MM.1S (cell line): ENCODE measurements at regions not wholly inside any gene's neighbourhood (a gene's known extent, or its start where the extent isn't known, plus 50 kb on each side); places are given as distances from the start of the nearest gene placed in this dataset.

Experiments
- EZH2 ChIP-seq: fragments of 300-600 bp; sonication (generic); optimal IDR thresholded peaks from 2 replicates; pipeline ENCODE3; 2017; ENCODE audit warnings: low read depth, mild to moderate bottlenecking, antibody characterized with exemption, low read length, mixed read lengths
- EZH2phosphoT487 ChIP-seq: fragments of 300-600 bp; sonication (generic); IDR thresholded peaks from 2 replicates; pipeline ENCODE4 v1.6.1; 2018; ENCODE audit warnings: antibody characterized with exemption, low read length
- TF ChIP-seq, protein P1 (sequence below): fragments of 300-600 bp; sonication (generic); IDR thresholded peaks from 2 replicates; pipeline ENCODE4 v1.5.1; 2016; ENCODE audit warnings: antibody characterized with exemption, low read length, mixed read lengths

DNA sequence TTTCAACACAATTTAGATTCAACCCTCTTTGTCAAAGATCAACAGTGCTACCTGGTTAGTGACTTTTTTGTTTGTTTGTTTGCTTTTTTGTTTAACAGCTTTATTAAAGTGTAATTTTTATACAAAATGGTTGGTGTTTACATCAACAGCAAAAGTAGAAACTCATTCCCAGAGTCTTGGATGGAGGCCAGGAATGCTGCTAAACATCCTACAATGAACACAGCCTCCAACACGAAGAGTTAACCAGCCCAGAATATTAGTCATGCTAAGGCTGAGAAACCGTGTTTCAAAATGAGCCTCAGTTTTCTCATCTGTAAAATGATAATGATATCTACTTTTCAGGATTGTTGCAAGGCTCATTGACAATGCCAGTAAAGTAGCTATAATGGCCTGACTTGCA, 211.0 kb upstream of the MAF start:
- TF ChIP-seq, protein P1, sequence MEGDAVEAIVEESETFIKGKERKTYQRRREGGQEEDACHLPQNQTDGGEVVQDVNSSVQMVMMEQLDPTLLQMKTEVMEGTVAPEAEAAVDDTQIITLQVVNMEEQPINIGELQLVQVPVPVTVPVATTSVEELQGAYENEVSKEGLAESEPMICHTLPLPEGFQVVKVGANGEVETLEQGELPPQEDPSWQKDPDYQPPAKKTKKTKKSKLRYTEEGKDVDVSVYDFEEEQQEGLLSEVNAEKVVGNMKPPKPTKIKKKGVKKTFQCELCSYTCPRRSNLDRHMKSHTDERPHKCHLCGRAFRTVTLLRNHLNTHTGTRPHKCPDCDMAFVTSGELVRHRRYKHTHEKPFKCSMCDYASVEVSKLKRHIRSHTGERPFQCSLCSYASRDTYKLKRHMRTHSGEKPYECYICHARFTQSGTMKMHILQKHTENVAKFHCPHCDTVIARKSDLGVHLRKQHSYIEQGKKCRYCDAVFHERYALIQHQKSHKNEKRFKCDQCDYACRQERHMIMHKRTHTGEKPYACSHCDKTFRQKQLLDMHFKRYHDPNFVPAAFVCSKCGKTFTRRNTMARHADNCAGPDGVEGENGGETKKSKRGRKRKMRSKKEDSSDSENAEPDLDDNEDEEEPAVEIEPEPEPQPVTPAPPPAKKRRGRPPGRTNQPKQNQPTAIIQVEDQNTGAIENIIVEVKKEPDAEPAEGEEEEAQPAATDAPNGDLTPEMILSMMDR: no peak
- TF ChIP-seq EZH2phosphoT487 (no peak), EZH2 (no peak)
